ENCODE measurements at regions not wholly inside any gene's neighbourhood (a gene's known extent, or its start where the extent isn't known, plus 50 kb on each side); places are given as distances from the start of the nearest gene placed in this dataset.

DNA sequence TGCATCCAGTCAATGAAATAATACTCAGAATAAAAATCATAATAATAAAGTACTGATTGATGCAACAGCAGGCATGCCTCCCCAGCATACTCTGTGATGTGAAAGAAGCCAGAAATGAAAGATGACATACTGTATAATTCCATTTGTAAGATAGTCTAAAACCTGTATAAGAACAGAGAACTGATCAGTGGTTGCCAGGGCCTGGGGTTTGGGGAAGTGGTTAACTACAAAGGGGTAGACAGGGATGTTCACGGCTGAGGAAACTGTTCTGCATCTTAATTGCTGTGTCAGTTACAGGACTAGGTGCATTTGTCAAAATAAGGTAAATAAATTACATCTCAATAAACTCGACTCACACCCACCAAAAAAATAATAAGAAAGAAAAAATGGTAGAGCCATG is 81.3 kb upstream of the BMP2 start (continued):
- TF ChIP-seq ZNF121 (CRISPR knock-in tag; IDR thresholded peaks at IDR 0.05) (no peak), SMAD3 (CRISPR knock-in tag; IDR thresholded peaks at IDR 0.05; ENCODE audit: borderline replicate concordance) (no peak)

DNA sequence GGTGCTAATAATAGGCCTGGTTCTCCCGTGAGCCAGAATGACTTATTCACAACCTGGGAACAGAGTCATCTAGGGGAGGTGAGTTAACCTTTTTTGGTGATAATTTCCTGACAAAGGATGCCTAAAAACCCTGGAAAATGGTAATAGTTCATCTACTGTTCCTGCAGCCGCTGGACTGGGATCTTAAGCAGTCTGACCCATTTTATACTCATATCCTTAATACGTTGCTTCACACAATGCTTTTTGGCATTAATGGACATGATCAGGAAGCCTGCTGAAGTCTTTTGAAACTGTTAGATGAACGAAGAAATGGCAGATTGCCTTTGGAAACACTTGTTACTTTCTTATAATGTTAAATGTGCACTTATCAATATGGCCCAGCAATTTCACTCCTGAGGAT is 81.9 kb upstream of the BMP2 start:
- CTCF ChIA-PET = no interaction called here
- peaks cover 4% of the 10 kb centered on the region; the same call in 1 of the 2 replicates for H3K4me1 Mint-ChIP-seq
- no peaks in the 10 kb centered on the region for H3K27me3 Mint-ChIP-seq (ENCODE audit: low read depth)
- POLR2A ChIA-PET = no interaction called here
- no peak for TF ChIP-seq SP1 (CRISPR knock-in tag; conservative IDR thresholded peaks at IDR 0.05)
- TF ChIP-seq, protein P1, sequence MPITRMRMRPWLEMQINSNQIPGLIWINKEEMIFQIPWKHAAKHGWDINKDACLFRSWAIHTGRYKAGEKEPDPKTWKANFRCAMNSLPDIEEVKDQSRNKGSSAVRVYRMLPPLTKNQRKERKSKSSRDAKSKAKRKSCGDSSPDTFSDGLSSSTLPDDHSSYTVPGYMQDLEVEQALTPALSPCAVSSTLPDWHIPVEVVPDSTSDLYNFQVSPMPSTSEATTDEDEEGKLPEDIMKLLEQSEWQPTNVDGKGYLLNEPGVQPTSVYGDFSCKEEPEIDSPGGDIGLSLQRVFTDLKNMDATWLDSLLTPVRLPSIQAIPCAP (CRISPR knock-in tag; IDR thresholded peaks at IDR 0.05) = no peak
- no peak for TF ChIP-seq CREM (CRISPR knock-in tag; IDR thresholded peaks at IDR 0.05)
- TF ChIP-seq, protein P2, sequence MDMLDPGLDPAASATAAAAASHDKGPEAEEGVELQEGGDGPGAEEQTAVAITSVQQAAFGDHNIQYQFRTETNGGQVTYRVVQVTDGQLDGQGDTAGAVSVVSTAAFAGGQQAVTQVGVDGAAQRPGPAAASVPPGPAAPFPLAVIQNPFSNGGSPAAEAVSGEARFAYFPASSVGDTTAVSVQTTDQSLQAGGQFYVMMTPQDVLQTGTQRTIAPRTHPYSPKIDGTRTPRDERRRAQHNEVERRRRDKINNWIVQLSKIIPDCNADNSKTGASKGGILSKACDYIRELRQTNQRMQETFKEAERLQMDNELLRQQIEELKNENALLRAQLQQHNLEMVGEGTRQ (CRISPR knock-in tag; IDR thresholded peaks at IDR 0.05) = no peak
- TF ChIP-seq, protein P3, sequence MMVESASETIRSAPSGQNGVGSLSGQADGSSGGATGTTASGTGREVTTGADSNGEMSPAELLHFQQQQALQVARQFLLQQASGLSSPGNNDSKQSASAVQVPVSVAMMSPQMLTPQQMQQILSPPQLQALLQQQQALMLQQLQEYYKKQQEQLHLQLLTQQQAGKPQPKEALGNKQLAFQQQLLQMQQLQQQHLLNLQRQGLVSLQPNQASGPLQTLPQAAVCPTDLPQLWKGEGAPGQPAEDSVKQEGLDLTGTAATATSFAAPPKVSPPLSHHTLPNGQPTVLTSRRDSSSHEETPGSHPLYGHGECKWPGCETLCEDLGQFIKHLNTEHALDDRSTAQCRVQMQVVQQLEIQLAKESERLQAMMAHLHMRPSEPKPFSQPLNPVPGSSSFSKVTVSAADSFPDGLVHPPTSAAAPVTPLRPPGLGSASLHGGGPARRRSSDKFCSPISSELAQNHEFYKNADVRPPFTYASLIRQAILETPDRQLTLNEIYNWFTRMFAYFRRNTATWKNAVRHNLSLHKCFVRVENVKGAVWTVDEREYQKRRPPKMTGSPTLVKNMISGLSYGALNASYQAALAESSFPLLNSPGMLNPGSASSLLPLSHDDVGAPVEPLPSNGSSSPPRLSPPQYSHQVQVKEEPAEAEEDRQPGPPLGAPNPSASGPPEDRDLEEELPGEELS (CRISPR knock-in tag; IDR thresholded peaks at IDR 0.05) = no peak
- no peak for TF ChIP-seq NFYB (CRISPR knock-in tag; conservative IDR thresholded peaks at IDR 0.05; ENCODE audit: low read depth)
- TF ChIP-seq, protein P4, sequence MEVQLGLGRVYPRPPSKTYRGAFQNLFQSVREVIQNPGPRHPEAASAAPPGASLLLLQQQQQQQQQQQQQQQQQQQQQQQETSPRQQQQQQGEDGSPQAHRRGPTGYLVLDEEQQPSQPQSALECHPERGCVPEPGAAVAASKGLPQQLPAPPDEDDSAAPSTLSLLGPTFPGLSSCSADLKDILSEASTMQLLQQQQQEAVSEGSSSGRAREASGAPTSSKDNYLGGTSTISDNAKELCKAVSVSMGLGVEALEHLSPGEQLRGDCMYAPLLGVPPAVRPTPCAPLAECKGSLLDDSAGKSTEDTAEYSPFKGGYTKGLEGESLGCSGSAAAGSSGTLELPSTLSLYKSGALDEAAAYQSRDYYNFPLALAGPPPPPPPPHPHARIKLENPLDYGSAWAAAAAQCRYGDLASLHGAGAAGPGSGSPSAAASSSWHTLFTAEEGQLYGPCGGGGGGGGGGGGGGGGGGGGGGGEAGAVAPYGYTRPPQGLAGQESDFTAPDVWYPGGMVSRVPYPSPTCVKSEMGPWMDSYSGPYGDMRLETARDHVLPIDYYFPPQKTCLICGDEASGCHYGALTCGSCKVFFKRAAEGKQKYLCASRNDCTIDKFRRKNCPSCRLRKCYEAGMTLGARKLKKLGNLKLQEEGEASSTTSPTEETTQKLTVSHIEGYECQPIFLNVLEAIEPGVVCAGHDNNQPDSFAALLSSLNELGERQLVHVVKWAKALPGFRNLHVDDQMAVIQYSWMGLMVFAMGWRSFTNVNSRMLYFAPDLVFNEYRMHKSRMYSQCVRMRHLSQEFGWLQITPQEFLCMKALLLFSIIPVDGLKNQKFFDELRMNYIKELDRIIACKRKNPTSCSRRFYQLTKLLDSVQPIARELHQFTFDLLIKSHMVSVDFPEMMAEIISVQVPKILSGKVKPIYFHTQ (CRISPR knock-in tag; IDR thresholded peaks at IDR 0.05) = no peak
- TF ChIP-seq, protein P5, sequence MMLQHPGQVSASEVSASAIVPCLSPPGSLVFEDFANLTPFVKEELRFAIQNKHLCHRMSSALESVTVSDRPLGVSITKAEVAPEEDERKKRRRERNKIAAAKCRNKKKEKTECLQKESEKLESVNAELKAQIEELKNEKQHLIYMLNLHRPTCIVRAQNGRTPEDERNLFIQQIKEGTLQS (CRISPR knock-in tag; conservative IDR thresholded peaks at IDR 0.05) = no peak
- TF ChIP-seq ZNF138 (CRISPR knock-in tag; conservative IDR thresholded peaks at IDR 0.05) = no peak
- no peak for TF ChIP-seq GABPB1 (CRISPR knock-in tag; IDR thresholded peaks at IDR 0.05)
- no peak for TF ChIP-seq JUN (CRISPR knock-in tag; IDR thresholded peaks at IDR 0.05)
- TF ChIP-seq, protein P6, sequence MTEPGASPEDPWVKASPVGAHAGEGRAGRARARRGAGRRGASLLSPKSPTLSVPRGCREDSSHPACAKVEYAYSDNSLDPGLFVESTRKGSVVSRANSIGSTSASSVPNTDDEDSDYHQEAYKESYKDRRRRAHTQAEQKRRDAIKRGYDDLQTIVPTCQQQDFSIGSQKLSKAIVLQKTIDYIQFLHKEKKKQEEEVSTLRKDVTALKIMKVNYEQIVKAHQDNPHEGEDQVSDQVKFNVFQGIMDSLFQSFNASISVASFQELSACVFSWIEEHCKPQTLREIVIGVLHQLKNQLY (CRISPR knock-in tag; IDR thresholded peaks at IDR 0.05) = no peak
- no peak for TF ChIP-seq CREB1 (CRISPR knock-in tag; IDR thresholded peaks at IDR 0.05)
- no peaks in the 10 kb centered on the region for H3K9me3 Mint-ChIP-seq
- H3K4me3 Mint-ChIP-seq = no peak overlapping the region
- no peak for DNase-seq (ENCODE audit: low spot score)
- no peaks in the 10 kb centered on the region for H3K36me3 Mint-ChIP-seq
- no peak for ATAC-seq
- no peak overlapping the region for H3K27ac Mint-ChIP-seq

DNA sequence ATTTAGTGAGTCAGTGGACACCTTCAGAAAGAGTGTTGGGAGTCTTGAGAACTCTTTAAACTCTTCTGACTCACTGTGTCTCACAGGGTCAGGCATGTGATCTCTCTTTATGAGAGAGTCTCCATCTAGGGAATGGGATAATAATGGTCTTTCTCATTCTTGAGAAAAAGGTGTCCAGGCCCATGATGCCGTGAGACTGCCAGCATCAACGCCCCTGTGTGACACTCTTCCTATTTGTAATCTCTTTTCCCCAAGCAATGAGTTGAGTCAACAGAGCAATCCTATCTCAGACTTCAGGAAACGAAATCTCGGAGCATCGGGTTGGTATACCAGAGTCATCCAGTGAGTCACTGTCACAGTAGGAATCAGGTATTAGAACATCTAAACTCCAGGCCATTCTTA is 82.3 kb upstream of the BMP2 start:
- no peak for DNase-seq (ENCODE audit: low spot score)
- no peaks in the 10 kb centered on the region for H3K9me3 Mint-ChIP-seq
- no peaks in the 10 kb centered on the region for H3K36me3 Mint-ChIP-seq
- H3K27ac Mint-ChIP-seq = no peak overlapping the region
- ChIA-PET POLR2A (interaction anchor here (0.7 kb wide), 1 partner anchor 40 kb away, joined by 3 read pairs; no protein-coding TSS in a partner anchor), CTCF (no interaction called here)
- H3K27me3 Mint-ChIP-seq (ENCODE audit: low read depth) = no peaks in the 10 kb centered on the region
- no peak overlapping the region for H3K4me3 Mint-ChIP-seq
- ATAC-seq = no peak
- H3K4me1 Mint-ChIP-seq = peaks cover 4% of the 10 kb centered on the region; the same call in 1 of the 2 replicates
- TF ChIP-seq OVOL2 (CRISPR knock-in tag; IDR thresholded peaks at IDR 0.05; ENCODE audit: borderline replicate concordance) (no peak), JUN (CRISPR knock-in tag; IDR thresholded peaks at IDR 0.05) (no peak), ZNF121 (CRISPR knock-in tag; IDR thresholded peaks at IDR 0.05) (no peak)
- TF ChIP-seq, protein P7, sequence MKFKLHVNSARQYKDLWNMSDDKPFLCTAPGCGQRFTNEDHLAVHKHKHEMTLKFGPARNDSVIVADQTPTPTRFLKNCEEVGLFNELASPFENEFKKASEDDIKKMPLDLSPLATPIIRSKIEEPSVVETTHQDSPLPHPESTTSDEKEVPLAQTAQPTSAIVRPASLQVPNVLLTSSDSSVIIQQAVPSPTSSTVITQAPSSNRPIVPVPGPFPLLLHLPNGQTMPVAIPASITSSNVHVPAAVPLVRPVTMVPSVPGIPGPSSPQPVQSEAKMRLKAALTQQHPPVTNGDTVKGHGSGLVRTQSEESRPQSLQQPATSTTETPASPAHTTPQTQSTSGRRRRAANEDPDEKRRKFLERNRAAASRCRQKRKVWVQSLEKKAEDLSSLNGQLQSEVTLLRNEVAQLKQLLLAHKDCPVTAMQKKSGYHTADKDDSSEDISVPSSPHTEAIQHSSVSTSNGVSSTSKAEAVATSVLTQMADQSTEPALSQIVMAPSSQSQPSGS (CRISPR knock-in tag; IDR thresholded peaks at IDR 0.05; ENCODE audit: borderline replicate concordance, low read depth) = no peak
- TF ChIP-seq, protein P3 (CRISPR knock-in tag; IDR thresholded peaks at IDR 0.05) = no peak
- TF ChIP-seq, protein P8, sequence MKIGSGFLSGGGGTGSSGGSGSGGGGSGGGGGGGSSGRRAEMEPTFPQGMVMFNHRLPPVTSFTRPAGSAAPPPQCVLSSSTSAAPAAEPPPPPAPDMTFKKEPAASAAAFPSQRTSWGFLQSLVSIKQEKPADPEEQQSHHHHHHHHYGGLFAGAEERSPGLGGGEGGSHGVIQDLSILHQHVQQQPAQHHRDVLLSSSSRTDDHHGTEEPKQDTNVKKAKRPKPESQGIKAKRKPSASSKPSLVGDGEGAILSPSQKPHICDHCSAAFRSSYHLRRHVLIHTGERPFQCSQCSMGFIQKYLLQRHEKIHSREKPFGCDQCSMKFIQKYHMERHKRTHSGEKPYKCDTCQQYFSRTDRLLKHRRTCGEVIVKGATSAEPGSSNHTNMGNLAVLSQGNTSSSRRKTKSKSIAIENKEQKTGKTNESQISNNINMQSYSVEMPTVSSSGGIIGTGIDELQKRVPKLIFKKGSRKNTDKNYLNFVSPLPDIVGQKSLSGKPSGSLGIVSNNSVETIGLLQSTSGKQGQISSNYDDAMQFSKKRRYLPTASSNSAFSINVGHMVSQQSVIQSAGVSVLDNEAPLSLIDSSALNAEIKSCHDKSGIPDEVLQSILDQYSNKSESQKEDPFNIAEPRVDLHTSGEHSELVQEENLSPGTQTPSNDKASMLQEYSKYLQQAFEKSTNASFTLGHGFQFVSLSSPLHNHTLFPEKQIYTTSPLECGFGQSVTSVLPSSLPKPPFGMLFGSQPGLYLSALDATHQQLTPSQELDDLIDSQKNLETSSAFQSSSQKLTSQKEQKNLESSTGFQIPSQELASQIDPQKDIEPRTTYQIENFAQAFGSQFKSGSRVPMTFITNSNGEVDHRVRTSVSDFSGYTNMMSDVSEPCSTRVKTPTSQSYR (CRISPR knock-in tag; IDR thresholded peaks at IDR 0.05) = no peak
- TF ChIP-seq, protein P5 (CRISPR knock-in tag; conservative IDR thresholded peaks at IDR 0.05) = no peak
